ENCODE measurements at regions not wholly inside any gene's neighbourhood (a gene's known extent, or its start where the extent isn't known, plus 50 kb on each side); places are given as distances from the start of the nearest gene placed in this dataset.
A peak's percentile ranks its signal among the peaks of the same experiment; 100 is the strongest.

DNA sequence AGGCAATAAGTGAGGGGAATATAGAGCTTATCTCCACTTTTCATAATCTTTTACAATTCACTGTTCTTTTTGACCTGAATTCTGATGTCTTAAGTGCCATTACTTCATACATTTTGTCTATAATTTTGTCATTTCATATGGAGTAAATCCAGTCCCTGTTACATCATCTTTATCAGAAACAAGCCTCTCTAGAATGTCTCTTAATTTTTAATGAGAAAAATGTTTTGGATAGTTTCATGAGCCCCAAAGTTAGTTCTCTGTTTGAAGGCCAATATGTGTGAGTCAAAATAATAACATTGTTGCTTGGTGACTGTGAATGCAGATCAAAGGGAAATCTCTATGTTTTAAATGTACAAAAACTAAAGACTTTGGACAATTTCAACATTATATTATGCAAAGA is 329.6 kb upstream of the ARRDC3 start:
- H3K27ac Mint-ChIP-seq, result no peak overlapping the region
- TF ChIP-seq, protein P1, sequence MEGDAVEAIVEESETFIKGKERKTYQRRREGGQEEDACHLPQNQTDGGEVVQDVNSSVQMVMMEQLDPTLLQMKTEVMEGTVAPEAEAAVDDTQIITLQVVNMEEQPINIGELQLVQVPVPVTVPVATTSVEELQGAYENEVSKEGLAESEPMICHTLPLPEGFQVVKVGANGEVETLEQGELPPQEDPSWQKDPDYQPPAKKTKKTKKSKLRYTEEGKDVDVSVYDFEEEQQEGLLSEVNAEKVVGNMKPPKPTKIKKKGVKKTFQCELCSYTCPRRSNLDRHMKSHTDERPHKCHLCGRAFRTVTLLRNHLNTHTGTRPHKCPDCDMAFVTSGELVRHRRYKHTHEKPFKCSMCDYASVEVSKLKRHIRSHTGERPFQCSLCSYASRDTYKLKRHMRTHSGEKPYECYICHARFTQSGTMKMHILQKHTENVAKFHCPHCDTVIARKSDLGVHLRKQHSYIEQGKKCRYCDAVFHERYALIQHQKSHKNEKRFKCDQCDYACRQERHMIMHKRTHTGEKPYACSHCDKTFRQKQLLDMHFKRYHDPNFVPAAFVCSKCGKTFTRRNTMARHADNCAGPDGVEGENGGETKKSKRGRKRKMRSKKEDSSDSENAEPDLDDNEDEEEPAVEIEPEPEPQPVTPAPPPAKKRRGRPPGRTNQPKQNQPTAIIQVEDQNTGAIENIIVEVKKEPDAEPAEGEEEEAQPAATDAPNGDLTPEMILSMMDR (IDR thresholded peaks at IDR 0.05; ENCODE audit: unreplicated experiment), result no peak
- no peak overlapping the region for H3K4me3 Mint-ChIP-seq (ENCODE audit: low read depth)
- H3K27me3 Mint-ChIP-seq, result no peaks in the 10 kb centered on the region
- H3K36me3 Mint-ChIP-seq (ENCODE audit: insufficient read depth), result no peaks in the 10 kb centered on the region
- peaks cover 8% of the 10 kb centered on the region for H3K9me3 Mint-ChIP-seq (ENCODE audit: low read depth)
- H3K4me1 Mint-ChIP-seq (ENCODE audit: low read depth), result no peaks in the 10 kb centered on the region
- DNase-seq (ENCODE audit: low spot score, unreplicated experiment), result no peak

DNA sequence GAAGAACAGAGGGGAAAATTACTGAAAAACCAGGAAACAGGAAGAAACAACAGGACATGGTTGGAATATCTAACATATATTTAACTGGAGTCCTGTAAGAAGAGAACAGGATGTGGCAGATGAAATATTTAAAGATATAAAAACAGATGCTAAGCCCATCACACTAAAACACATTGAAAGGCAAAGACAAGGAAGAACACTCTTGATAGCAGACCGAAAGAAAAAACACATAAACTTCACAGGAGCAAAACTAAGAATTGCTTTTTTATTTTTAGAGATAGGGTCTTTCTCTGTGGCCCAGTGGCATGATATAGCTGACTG is 324.4 kb upstream of the ARRDC3 start:
- Mint-ChIP-seq H3K27ac (no peak overlapping the region), H3K4me1 (ENCODE audit: low read depth) (no peaks in the 10 kb centered on the region), H3K4me3 (ENCODE audit: low read depth) (no peak overlapping the region), H3K9me3 (ENCODE audit: low read depth) (no peaks in the 10 kb centered on the region), H3K27me3 (no peaks in the 10 kb centered on the region), H3K36me3 (ENCODE audit: insufficient read depth) (no peaks in the 10 kb centered on the region)
- no peak for DNase-seq (ENCODE audit: low spot score, unreplicated experiment)
- TF ChIP-seq, protein P1 (IDR thresholded peaks at IDR 0.05; ENCODE audit: unreplicated experiment), result no peak

DNA sequence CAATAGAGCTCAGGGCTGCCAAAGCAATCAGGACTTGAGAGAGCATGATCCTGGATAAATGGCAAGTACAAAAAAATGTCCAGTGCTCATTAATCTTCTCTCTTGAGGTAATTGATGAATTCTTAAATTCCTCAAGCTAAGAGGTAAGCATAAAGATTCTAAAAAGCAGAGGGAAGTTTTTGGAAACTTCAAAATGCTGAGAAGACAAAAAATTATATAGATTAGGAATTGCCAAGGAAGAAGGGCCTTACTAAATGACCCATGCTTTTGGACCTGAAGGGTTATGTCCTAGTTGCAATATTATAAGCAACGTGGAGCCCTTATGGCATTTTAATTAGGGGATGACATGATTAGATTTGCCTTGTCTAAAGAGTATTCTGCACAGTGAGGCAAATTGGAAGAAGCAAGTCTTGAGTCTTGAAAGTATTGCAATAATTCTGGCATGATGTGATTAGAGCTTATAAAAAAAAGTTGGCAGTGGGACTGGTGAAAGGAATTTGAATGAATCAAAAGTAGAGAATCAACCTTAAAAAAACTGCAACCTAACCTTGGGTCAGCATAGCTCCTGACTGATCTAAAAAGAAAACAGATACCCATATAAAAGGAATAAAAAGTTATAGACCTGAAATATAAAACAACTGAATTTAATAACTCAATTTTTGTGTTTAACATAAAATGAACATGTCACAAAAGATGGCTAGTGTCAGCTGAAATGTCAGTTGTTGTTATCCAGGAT is 323.8 kb upstream of the ARRDC3 start:
- DNase-seq (ENCODE audit: low spot score, unreplicated experiment), result no peak
- Mint-ChIP-seq H3K27ac (no peak overlapping the region), H3K36me3 (ENCODE audit: insufficient read depth) (no peaks in the 10 kb centered on the region), H3K4me1 (ENCODE audit: low read depth) (no peaks in the 10 kb centered on the region), H3K9me3 (ENCODE audit: low read depth) (no peaks in the 10 kb centered on the region), H3K27me3 (no peaks in the 10 kb centered on the region), H3K4me3 (ENCODE audit: low read depth) (no peak overlapping the region)
- TF ChIP-seq, protein P1 (IDR thresholded peaks at IDR 0.05; ENCODE audit: unreplicated experiment), result no peak

DNA sequence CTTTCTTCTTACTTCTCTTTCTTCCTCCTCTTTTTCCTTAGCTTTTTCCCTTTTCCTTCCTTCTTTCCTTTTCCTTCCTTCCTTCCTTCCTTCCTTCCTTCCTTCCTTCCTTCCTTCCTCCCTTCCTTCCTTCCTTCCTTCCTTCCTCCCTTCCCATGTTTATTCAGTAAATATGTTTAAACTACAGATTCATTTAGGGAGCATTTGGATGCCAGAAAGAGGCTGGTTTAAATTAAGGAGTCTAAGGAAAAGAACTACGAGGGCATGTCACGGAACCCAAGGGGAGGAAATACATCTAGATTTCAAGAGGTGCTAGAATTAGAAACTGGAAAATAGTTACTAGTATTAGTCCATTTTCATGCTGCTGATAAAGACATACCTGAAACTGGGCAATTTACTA is 320.0 kb upstream of the ARRDC3 start:
- Mint-ChIP-seq H3K27ac (peak overlapping the region; percentile 26), H3K9me3 (ENCODE audit: low read depth) (no peaks in the 10 kb centered on the region), H3K27me3 (no peaks in the 10 kb centered on the region), H3K36me3 (ENCODE audit: insufficient read depth) (no peaks in the 10 kb centered on the region), H3K4me3 (ENCODE audit: low read depth) (no peak overlapping the region), H3K4me1 (ENCODE audit: low read depth) (peaks cover 2% of the 10 kb centered on the region)
- TF ChIP-seq, protein P1 (IDR thresholded peaks at IDR 0.05; ENCODE audit: unreplicated experiment), result no peak
- DNase-seq (ENCODE audit: low spot score, unreplicated experiment), result no peak

DNA sequence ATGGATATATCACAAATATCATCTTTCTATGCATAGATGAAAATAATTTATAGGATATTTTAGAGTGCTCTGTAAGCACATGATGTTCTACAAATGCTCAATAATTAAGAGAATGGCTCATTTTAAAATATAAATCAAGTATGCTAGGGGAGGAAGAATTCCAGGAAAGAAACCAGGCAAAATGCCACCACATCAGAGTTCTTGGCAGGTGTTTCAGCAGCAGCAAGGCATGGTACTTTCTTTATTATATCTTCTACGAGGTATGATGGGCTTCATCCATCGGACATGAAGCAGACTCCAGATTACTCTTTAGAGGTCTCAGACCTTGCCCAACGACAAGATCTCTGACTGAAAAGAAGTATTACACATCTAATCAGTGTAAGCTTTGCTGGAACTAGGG is 316.3 kb upstream of the ARRDC3 start:
- H3K9me3 Mint-ChIP-seq (ENCODE audit: low read depth), result peaks cover 12% of the 10 kb centered on the region
- no peak overlapping the region for H3K4me3 Mint-ChIP-seq (ENCODE audit: low read depth)
- peaks cover 2% of the 10 kb centered on the region for H3K4me1 Mint-ChIP-seq (ENCODE audit: low read depth)
- TF ChIP-seq, protein P1 (IDR thresholded peaks at IDR 0.05; ENCODE audit: unreplicated experiment), result no peak
- H3K27me3 Mint-ChIP-seq, result no peaks in the 10 kb centered on the region
- DNase-seq (ENCODE audit: low spot score, unreplicated experiment), result no peak
- no peaks in the 10 kb centered on the region for H3K36me3 Mint-ChIP-seq (ENCODE audit: insufficient read depth)
- H3K27ac Mint-ChIP-seq, result no peak overlapping the region
